ENCODE measurements at regions not wholly inside any gene's neighbourhood (a gene's known extent, or its start where the extent isn't known, plus 50 kb on each side); places are given as distances from the start of the nearest gene placed in this dataset.

DNA sequence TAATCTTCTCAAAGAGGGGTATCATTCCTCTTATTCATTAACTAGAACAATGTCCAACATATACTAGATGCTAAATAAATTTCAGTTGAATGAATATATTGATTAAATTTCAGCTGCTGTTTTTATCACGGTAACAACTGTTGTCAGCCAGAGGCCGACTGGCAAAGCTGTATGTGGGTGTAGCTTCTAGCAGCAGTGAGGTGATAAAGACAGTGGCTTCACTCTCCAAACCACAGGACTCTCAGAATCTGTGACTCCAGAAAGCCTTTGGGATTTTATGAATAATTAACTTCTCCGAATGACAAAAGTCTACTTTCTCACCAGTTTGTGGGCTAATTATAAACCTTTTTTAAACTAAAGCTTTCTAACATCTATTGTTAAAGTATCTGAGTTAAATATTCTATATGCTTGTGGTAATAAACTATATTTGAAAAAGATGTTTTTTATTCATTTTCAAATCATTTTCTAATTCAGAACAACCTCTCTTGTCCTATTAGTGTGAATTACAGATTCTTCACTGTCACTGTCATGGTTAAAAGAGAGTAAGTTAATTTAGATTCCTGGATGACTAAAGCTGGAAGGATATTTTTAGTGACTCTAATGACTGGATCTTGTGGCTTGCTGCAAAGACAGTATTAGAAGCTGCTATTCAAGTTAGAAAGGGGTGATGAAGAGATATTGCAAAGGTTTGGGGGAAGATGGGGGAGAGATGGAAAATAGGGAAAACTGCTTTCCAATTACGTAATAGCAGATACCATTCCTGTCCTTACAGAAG lies 796.4 kb upstream of the ARPP21 start:
- Histone ChIP-seq H3K36me3 (ENCODE audit: control insufficient read depth, insufficient read depth, low read length) (no peaks in the 10 kb centered on the region), H3K27me3 (ENCODE audit: control insufficient read depth, insufficient read depth, low read length) (no peaks in the 10 kb centered on the region), H3K4me3 (ENCODE audit: low read depth, low read length) (no peak overlapping the region)
- DNase-seq (ENCODE audit: low read depth): peak; percentile 37
- TF ChIP-seq, protein P1, sequence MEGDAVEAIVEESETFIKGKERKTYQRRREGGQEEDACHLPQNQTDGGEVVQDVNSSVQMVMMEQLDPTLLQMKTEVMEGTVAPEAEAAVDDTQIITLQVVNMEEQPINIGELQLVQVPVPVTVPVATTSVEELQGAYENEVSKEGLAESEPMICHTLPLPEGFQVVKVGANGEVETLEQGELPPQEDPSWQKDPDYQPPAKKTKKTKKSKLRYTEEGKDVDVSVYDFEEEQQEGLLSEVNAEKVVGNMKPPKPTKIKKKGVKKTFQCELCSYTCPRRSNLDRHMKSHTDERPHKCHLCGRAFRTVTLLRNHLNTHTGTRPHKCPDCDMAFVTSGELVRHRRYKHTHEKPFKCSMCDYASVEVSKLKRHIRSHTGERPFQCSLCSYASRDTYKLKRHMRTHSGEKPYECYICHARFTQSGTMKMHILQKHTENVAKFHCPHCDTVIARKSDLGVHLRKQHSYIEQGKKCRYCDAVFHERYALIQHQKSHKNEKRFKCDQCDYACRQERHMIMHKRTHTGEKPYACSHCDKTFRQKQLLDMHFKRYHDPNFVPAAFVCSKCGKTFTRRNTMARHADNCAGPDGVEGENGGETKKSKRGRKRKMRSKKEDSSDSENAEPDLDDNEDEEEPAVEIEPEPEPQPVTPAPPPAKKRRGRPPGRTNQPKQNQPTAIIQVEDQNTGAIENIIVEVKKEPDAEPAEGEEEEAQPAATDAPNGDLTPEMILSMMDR (IDR thresholded peaks at IDR 0.05; ENCODE audit: insufficient read depth, low read length, poor library complexity, severe bottlenecking): no peak

DNA sequence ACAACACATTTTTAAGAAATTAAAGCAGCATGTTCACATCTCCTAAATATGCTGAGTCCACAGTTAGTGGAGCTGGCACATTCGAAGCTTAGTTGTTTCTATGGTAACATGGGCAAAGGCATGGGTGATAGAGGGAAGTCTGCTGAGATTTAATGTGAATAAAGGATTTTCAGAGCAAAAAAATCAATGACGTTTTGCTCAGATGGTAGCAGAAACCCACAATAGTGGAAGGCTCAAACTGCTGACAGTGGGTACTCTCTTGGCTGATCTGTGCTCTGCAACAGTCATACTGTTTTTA lies 795.1 kb upstream of the ARPP21 start:
- TF ChIP-seq, protein P1 (IDR thresholded peaks at IDR 0.05; ENCODE audit: insufficient read depth, low read length, poor library complexity, severe bottlenecking): no peak
- Histone ChIP-seq H3K4me3 (ENCODE audit: low read depth, low read length) (no peak overlapping the region), H3K36me3 (ENCODE audit: control insufficient read depth, insufficient read depth, low read length) (no peaks in the 10 kb centered on the region), H3K27me3 (ENCODE audit: control insufficient read depth, insufficient read depth, low read length) (no peaks in the 10 kb centered on the region)
- no peak for DNase-seq (ENCODE audit: low read depth)

DNA sequence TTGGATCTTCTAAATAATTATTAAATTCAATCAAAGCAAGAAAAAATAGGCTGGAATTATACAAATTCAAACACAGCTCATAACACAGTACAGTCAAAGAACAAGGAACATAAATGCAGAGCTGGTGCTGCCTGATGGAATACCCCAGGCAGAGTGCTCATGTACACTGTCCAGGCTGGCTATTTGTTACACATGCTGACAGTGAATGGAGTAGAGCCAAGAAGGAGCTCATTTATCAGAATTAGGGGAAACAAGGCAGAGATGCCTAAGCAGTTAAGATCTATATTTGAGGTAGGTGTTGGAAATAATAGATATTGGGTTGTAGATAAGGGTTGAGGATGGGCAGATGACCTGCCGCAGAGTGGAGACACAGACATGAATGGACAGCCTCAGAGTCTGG lies 788.2 kb upstream of the ARPP21 start:
- Histone ChIP-seq H3K36me3 (ENCODE audit: control insufficient read depth, insufficient read depth, low read length) (no peaks in the 10 kb centered on the region), H3K27me3 (ENCODE audit: control insufficient read depth, insufficient read depth, low read length) (no peaks in the 10 kb centered on the region), H3K4me3 (ENCODE audit: low read depth, low read length) (no peak overlapping the region)
- TF ChIP-seq, protein P1 (IDR thresholded peaks at IDR 0.05; ENCODE audit: insufficient read depth, low read length, poor library complexity, severe bottlenecking): no peak
- DNase-seq (ENCODE audit: low read depth): no peak

DNA sequence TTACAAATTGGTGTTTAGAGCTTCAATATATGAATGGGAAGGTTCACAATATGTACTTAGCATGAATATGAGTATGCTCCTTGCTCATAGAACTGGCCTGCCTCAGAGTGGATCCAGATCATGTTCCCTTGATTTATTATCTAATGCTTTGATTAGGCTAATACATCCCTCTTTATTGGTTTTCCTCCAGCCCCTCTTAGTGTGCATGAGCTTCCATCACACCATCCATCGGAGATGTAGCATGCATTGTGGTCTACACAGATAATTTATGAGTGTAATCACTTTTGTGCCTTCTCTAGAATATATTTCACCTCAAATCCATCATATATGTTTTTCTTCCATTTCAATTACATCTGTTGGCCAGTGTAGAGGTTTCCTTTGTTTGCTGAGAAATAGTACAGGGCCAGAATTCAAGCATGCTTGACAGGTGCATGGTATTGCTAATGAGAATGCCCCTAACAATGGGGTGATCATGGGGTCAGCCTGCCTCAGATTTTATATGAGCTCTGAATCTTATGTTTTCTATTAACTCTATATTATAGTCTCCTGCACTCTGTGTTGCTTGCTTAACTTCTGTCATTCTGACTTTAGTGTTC lies 786.4 kb upstream of the ARPP21 start:
- no peaks in the 10 kb centered on the region for H3K36me3 ChIP-seq (ENCODE audit: control insufficient read depth, insufficient read depth, low read length)
- no peak for DNase-seq (ENCODE audit: low read depth)
- TF ChIP-seq, protein P1 (IDR thresholded peaks at IDR 0.05; ENCODE audit: insufficient read depth, low read length, poor library complexity, severe bottlenecking): no peak

DNA sequence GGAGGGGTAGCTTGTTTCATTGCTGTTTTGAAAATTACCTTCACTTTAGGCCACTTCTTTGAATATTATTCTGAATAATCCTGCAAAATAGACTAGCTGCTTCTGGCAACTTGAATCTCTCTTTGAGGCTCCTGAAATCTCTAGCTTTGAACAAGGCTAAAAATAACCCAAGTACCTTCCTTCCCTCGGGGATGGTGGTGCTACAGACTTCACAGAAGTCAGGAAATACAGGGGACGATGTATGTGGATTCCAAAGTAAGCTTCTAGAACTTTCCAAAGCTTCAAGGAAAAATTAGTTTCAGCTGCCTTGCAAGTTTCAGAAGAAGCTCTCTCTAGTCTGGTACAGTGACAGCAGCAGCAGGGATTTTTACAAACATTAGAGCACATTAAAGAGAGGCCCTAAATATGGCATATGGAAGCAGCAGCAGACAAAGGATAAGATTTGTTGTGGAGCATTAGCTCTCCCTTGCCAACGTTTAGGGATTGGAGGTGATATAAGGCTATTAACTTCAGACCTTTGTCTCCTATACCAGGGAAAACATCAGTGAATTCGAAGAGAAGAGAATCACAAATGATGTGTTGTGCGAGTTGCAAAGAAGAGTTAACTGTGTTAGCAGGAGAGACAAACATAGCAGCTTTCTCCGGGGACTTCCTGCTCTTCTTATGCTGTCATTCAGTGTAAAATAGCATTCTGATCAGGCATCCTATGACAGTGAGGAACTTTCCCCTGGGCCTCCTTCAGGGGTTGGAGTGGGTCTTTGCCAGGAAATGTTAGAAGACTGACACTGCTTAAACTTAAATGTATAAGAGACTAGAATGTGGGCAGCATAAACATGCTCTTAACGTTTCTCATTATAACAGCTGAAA lies 783.0 kb upstream of the ARPP21 start:
- DNase-seq (ENCODE audit: low read depth): no peak
- H3K36me3 ChIP-seq (ENCODE audit: control insufficient read depth, insufficient read depth, low read length): no peaks in the 10 kb centered on the region
- TF ChIP-seq, protein P1 (IDR thresholded peaks at IDR 0.05; ENCODE audit: insufficient read depth, low read length, poor library complexity, severe bottlenecking): no peak

More for the DNA sequence above, 786.4 kb upstream of the ARPP21 start:
- Histone ChIP-seq H3K4me3 (ENCODE audit: low read depth, low read length) (no peak overlapping the region), H3K27me3 (ENCODE audit: control insufficient read depth, insufficient read depth, low read length) (no peaks in the 10 kb centered on the region)

More for the DNA sequence above, 783.0 kb upstream of the ARPP21 start:
- Histone ChIP-seq H3K27me3 (ENCODE audit: control insufficient read depth, insufficient read depth, low read length) (no peaks in the 10 kb centered on the region), H3K4me3 (ENCODE audit: low read depth, low read length) (no peak overlapping the region)
